Femur (tissue), 1 donor: ENCODE measurements at regions not wholly inside any gene's neighbourhood (a gene's known extent, or its start where the extent isn't known, plus 50 kb on each side); places are given as distances from the start of the nearest gene placed in this dataset.

ENCODE experiments used
- DNase-seq: peaks from one replicate; pipeline ENCODE4 v3.0.0-alpha.2; 2017

- DNase-seq: no peak
These were observed 195.4 kb upstream of the ARL4C start for GRCh38 chr2:234691968-234692955.

GRCh38 chr2:234691214-234691575 lies 194.3 kb upstream of the ARL4C start:
- no peak for DNase-seq

GRCh38 chr2:234690569-234691213 lies 193.8 kb upstream of the ARL4C start:
- peak; percentile 48 for DNase-seq

GRCh38 chr2:234689911-234690379 lies 193.1 kb upstream of the ARL4C start:
- DNase-seq: no peak

GRCh38 chr2:234687718-234688475 lies 191.0 kb upstream of the ARL4C start:
- no peak for DNase-seq

GRCh38 chr2:234686088-234686890 lies 189.4 kb upstream of the ARL4C start:
- no peak for DNase-seq

GRCh38 chr2:234684466-234684865 lies 187.6 kb upstream of the ARL4C start:
- DNase-seq: no peak

GRCh38 chr2:234683950-234684349 lies 187.1 kb upstream of the ARL4C start:
- no peak for DNase-seq

GRCh38 chr2:234682492-234683228 lies 185.8 kb upstream of the ARL4C start:
- peak; percentile 35 for DNase-seq

GRCh38 chr2:234680688-234681619 lies 184.1 kb upstream of the ARL4C start:
- no peak for DNase-seq

- DNase-seq: peak; percentile 79
These were observed 183.1 kb upstream of the ARL4C start for GRCh38 chr2:234679741-234680687.

GRCh38 chr2:234679301-234679740 lies 182.4 kb upstream of the ARL4C start:
- no peak for DNase-seq

- peak; percentile 45 for DNase-seq
These were observed 181.8 kb upstream of the ARL4C start for GRCh38 chr2:234678711-234679110.

GRCh38 chr2:234677758-234678538 lies 181.1 kb upstream of the ARL4C start:
- DNase-seq: no peak

GRCh38 chr2:234676783-234677450 lies 180.0 kb upstream of the ARL4C start:
- DNase-seq: no peak

GRCh38 chr2:234676109-234676782 lies 179.4 kb upstream of the ARL4C start:
- DNase-seq: no peak

GRCh38 chr2:234674781-234675201 lies 177.9 kb upstream of the ARL4C start:
- no peak for DNase-seq
